DOHH2 (cell line): ENCODE measurements at regions not wholly inside any gene's neighbourhood (a gene's known extent, or its start where the extent isn't known, plus 50 kb on each side); places are given as distances from the start of the nearest gene placed in this dataset.

Experiments
- H3F3A ChIP-seq: fragments of 200-600 bp; sonication (generic), shearing (Covaris generic); 2 replicates; pipeline ENCODE4 v1.6.0; 2016; ENCODE audit warnings: antibody characterized with exemption, mild to moderate bottlenecking; ENCODE audit not compliant: control insufficient read depth, insufficient read depth
- H3K27ac ChIP-seq: fragments of 200-600 bp; sonication (generic); 2 replicates; pipeline ENCODE4 v1.5.1; 2014; ENCODE audit warnings: low read depth, mild to moderate bottlenecking, low read length, moderate library complexity
- H3K27me3 ChIP-seq: fragments of 200-600 bp; sonication (generic); 2 replicates; pipeline ENCODE4 v1.6.1; 2014; ENCODE audit warnings: mild to moderate bottlenecking, low read length, mixed read lengths; ENCODE audit not compliant: control insufficient read depth
- H3K36me3 ChIP-seq: fragments of 200-600 bp; sonication (generic); 2 replicates; pipeline ENCODE4 v1.6.1; 2014; ENCODE audit warnings: mild to moderate bottlenecking, low read length, moderate library complexity, mixed read lengths; ENCODE audit not compliant: control insufficient read depth
- H3K4me1 ChIP-seq: fragments of 200-600 bp; sonication (generic); 2 replicates; pipeline ENCODE4 v1.6.1; 2014; ENCODE audit warnings: mild to moderate bottlenecking, low read length, mixed read lengths; ENCODE audit not compliant: control insufficient read depth
- H3K4me2 ChIP-seq: fragments of 200-600 bp; sonication (generic); 2 replicates; pipeline ENCODE4 v1.6.0; 2014; ENCODE audit warnings: mild to moderate bottlenecking, low read length, moderate library complexity
- H3K4me3 ChIP-seq: fragments of 200-600 bp; sonication (generic); 2 replicates; pipeline ENCODE4 v1.5.1; 2014; ENCODE audit warnings: mild to moderate bottlenecking, low read length, mixed read lengths
- H3K79me2 ChIP-seq: fragments of 200-600 bp; sonication (generic); 2 replicates; pipeline ENCODE4 v1.6.1; 2014; ENCODE audit warnings: mild to moderate bottlenecking, low read length, mixed read lengths; ENCODE audit not compliant: control insufficient read depth
- H3K9me2 ChIP-seq: fragments of 200-600 bp; sonication (generic); replicated peaks from 2 replicates; pipeline ENCODE4 v1.6.1; 2014; ENCODE audit warnings: mild to moderate bottlenecking, low read length, mixed read lengths; ENCODE audit not compliant: control insufficient read depth
- H3K9me3 ChIP-seq: fragments of 200-600 bp; sonication (generic); 2 replicates; pipeline ENCODE4 v1.6.1; 2014; ENCODE audit warnings: antibody characterized with exemption, low read length, mixed read lengths; ENCODE audit not compliant: control insufficient read depth, insufficient read depth
- H4K20me1 ChIP-seq: fragments of 200-600 bp; sonication (generic); 2 replicates; pipeline ENCODE4 v1.6.0; 2014; ENCODE audit warnings: low read depth, mild to moderate bottlenecking, antibody characterized with exemption, low read length, moderate library complexity; ENCODE audit not compliant: control insufficient read depth, insufficient read depth
- CTCF ChIP-seq: fragments of 200-600 bp; sonication (generic); IDR thresholded peaks from one replicate; pipeline ENCODE4 v1.5.1; 2014; ENCODE audit warnings: antibody characterized with exemption, mild to moderate bottlenecking, low read depth, low read length; ENCODE audit not compliant: poor library complexity, severe bottlenecking
- EZH2phosphoT487 ChIP-seq: fragments of 200-600 bp; sonication (generic); IDR thresholded peaks from 2 replicates; pipeline ENCODE4 v1.6.1; 2017; ENCODE audit warnings: borderline replicate concordance, mild to moderate bottlenecking, antibody characterized with exemption, low read length, moderate library complexity, mixed read lengths

- Histone ChIP-seq H3K4me3 (no peak overlapping the region), H3F3A (no peaks in the 10 kb centered on the region), H3K4me2 (no peak overlapping the region), H3K27ac (no peak overlapping the region), H3K4me1 (no peaks in the 10 kb centered on the region), H3K79me2 (no peaks in the 10 kb centered on the region), H3K27me3 (no peaks in the 10 kb centered on the region), H3K9me2 (no peaks in the 10 kb centered on the region), H3K9me3 (no peaks in the 10 kb centered on the region), H4K20me1 (no peaks in the 10 kb centered on the region), H3K36me3 (no peaks in the 10 kb centered on the region)
- TF ChIP-seq EZH2phosphoT487 (no peak), CTCF (no peak)
Observed at GRCh38 chr1:90457985-90458384, 259.1 kb downstream of the BARHL2 start.

GRCh38 chr1:90452491-90452890 is 264.6 kb downstream of the BARHL2 start:
- Histone ChIP-seq H4K20me1 (no peaks in the 10 kb centered on the region), H3K4me1 (no peaks in the 10 kb centered on the region), H3F3A (no peaks in the 10 kb centered on the region), H3K36me3 (no peaks in the 10 kb centered on the region), H3K4me3 (no peak overlapping the region), H3K79me2 (no peaks in the 10 kb centered on the region), H3K9me3 (no peaks in the 10 kb centered on the region), H3K27me3 (no peaks in the 10 kb centered on the region), H3K4me2 (no peak overlapping the region), H3K27ac (no peak overlapping the region), H3K9me2 (no peaks in the 10 kb centered on the region)
- TF ChIP-seq CTCF (no peak), EZH2phosphoT487 (no peak)

- H3K4me1 ChIP-seq, result no peaks in the 10 kb centered on the region
- no peaks in the 10 kb centered on the region for H3K79me2 ChIP-seq
- H3K27ac ChIP-seq, result no peak overlapping the region
- H3K4me3 ChIP-seq, result no peak overlapping the region
- no peaks in the 10 kb centered on the region for H3K27me3 ChIP-seq
- no peaks in the 10 kb centered on the region for H3K9me2 ChIP-seq
- H3F3A ChIP-seq, result no peaks in the 10 kb centered on the region
- H4K20me1 ChIP-seq, result no peaks in the 10 kb centered on the region
- no peak overlapping the region for H3K4me2 ChIP-seq
- TF ChIP-seq CTCF (no peak), EZH2phosphoT487 (no peak)
- H3K36me3 ChIP-seq, result no peaks in the 10 kb centered on the region
- H3K9me3 ChIP-seq, result no peaks in the 10 kb centered on the region
Observed at GRCh38 chr1:90443354-90443753, 273.7 kb downstream of the BARHL2 start.

- H3K4me2 ChIP-seq, result no peak overlapping the region
Observed at GRCh38 chr1:90435351-90435750, 281.8 kb downstream of the BARHL2 start.

More at GRCh38 chr1:90435351-90435750, 281.8 kb downstream of the BARHL2 start:
- H3K36me3 ChIP-seq, result no peaks in the 10 kb centered on the region
- H3K9me2 ChIP-seq, result no peaks in the 10 kb centered on the region
- TF ChIP-seq CTCF (no peak), EZH2phosphoT487 (no peak)
- no peaks in the 10 kb centered on the region for H3K9me3 ChIP-seq
- H4K20me1 ChIP-seq, result no peaks in the 10 kb centered on the region
- H3K4me1 ChIP-seq, result no peaks in the 10 kb centered on the region
- H3K79me2 ChIP-seq, result no peaks in the 10 kb centered on the region
- no peaks in the 10 kb centered on the region for H3K27me3 ChIP-seq
- H3F3A ChIP-seq, result no peaks in the 10 kb centered on the region
- no peak overlapping the region for H3K27ac ChIP-seq
- H3K4me3 ChIP-seq, result no peak overlapping the region
